HG03342 (cell line): ENCODE measurements at regions not wholly inside any gene's neighbourhood (a gene's known extent, or its start where the extent isn't known, plus 50 kb on each side); places are given as distances from the start of the nearest gene placed in this dataset.

ENCODE experiments used
- ATAC-seq: cut with Tn5 transposase; IDR thresholded peaks from one replicate; pipeline ENCODE4 v1.9.1; 2021; ENCODE audit warnings: mild to moderate bottlenecking, moderate library complexity; ENCODE audit not compliant: unreplicated experiment

DNA sequence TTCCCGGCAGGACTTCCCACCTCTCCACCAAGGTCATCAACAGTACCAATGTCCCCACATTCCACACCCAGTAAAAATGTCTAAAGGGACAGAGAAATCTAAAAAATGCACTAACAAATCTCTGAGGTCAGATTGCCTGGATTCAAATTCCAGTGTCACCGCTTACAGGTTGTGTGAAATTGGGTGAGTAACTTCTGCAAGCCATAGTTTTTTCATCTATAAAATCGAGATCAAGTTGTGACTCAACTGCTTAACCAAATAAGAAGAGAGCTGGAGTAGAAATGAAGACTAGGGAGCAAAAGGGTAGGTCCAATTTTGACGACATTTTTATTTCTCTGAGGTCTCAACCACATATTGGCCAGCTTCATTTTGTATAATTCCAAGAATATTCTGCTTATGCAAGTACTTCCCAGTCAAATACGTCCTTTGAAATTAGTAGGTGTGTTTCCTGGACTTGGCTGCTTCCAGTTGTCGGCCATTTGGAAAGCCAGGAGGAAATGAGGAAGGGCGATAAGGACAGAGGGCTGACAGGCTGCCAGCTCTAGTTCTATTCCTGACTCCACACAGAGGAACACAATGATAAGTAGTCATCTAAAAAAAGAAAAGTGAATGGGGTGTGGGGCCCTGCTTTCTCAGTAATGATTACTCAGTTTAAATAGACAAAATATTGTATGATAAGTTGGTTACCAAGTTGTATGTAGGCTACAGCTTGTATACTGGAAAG is 57.7 kb upstream of the ZC3H11B start:
- ATAC-seq: no peak

- ATAC-seq: no peak
These were observed 56.7 kb upstream of the ZC3H11B start for GRCh38 chr1:219669556-219669955.

DNA sequence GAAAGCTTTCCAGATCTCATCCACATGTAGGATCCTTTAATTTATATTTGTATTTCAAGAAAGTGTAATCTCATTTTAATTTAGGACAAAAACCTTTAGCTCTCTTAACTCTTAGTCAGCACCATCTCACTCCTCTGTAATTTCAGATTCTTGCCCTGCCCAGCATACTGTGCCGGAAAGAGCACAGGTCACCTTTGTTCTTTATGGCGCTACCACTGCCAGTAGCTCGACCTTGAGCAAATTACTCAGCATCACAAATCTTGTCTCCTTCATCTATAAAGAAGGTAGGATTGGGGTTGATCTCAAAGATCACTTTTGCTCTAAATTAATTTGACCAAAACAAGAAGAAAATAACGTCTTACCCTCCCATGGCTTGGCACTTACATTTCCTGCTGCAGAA is 56.1 kb upstream of the ZC3H11B start:
- no peak for ATAC-seq

DNA sequence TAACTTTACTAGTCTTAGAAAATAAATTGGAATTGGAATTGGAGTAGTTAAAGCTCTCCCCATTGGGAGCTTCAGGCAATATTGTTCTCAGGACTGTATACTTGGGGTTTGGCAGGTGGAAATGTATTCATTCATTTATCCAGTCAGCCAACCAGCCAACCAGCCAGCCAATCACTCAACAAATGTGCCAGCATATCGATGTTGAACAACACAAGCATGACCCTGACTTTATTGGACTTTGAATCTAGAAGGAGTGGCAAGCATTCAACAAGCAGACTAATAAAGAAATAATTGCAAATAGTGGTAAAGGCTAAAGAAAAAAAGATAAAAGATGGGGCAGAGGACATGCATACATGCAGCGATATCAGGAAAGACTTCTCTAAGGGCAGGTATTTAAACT is 55.5 kb upstream of the ZC3H11B start:
- ATAC-seq: no peak

DNA sequence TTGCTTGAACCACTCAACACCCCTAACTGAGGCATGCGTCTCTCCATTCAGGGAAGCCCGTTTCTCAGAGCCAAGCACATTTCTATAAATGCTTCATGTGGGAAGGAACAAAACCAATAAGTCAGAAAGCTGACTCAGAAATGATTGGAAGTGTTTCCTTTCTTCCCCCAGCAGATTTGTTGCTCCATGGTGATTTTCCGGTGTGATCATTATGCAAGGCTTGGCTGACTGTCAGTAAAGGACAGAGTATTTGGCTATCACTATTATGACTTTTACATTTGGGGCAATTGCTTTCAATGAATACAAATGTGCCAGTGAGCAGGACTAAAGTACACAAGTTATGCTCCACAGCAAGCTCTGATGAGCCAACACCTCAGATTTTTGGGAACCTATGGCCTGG is 53.3 kb upstream of the ZC3H11B start:
- ATAC-seq: no peak

GRCh38 chr1:219665089-219665488 is 52.2 kb upstream of the ZC3H11B start:
- no peak for ATAC-seq

DNA sequence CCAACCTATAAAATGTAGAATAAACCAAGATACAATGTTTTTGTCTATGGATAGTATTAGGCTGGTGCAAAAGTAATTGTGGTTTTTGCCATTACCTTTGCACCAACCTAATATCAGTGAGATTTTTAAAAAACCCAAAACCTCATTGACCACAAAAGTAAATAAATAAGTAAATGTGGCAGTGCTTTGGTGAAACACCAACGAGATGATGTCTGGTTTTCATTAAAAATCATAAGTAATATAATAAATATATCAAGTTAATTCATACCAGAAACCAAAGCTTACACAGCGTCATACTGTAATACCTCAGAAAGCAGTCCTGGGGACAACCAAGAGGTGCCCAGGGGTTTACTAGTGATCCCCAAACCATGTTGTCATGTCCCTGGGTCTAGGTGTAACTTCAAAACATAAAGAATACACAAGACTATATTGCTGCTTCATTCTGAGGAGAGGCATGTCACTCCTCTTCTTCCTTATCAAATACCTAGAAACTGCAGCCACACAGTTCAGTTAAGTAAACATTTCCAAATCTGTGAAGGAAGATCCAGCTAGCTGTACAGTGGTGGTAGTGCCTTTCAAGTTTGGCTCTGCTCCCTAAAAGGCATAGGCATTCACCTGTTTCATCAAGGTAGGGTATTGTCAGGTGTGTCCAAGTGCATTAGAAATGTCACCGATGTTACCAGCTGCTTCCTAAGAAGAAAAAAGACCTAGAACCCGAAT is 51.6 kb upstream of the ZC3H11B start:
- no peak for ATAC-seq
